GM12872 (cell line): ENCODE measurements at regions not wholly inside any gene's neighbourhood (a gene's known extent, or its start where the extent isn't known, plus 50 kb on each side); places are given as distances from the start of the nearest gene placed in this dataset.

ENCODE experiments used
- TF ChIP-seq, protein P1 (sequence below): IDR thresholded peaks from 3 replicates; pipeline ENCODE4 v1.5.1; 2011; ENCODE audit warnings: low read depth, mild to moderate bottlenecking, low read length, moderate library complexity; ENCODE audit not compliant: insufficient read depth

DNA sequence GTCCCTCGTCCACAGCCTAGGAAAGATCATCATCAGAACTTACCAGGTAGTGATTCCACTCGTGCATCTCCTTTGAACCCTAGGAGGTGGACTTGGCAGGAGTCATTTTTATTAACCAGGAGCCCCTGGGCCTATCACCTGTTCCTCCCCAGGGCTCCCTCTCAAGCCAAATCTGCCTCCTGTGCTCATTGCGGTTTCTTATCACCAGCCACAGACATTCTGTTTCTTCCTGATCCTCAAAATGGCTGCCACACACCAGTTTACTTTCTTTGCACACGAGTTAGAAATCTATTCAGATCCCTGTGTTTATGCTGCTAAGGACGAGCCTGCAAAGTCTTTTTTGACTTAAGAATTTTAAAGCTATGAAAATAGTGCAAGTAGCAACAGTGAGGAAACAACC is 354.5 kb upstream of the BOD1L1 start:
- TF ChIP-seq, protein P1, sequence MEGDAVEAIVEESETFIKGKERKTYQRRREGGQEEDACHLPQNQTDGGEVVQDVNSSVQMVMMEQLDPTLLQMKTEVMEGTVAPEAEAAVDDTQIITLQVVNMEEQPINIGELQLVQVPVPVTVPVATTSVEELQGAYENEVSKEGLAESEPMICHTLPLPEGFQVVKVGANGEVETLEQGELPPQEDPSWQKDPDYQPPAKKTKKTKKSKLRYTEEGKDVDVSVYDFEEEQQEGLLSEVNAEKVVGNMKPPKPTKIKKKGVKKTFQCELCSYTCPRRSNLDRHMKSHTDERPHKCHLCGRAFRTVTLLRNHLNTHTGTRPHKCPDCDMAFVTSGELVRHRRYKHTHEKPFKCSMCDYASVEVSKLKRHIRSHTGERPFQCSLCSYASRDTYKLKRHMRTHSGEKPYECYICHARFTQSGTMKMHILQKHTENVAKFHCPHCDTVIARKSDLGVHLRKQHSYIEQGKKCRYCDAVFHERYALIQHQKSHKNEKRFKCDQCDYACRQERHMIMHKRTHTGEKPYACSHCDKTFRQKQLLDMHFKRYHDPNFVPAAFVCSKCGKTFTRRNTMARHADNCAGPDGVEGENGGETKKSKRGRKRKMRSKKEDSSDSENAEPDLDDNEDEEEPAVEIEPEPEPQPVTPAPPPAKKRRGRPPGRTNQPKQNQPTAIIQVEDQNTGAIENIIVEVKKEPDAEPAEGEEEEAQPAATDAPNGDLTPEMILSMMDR: no peak

DNA sequence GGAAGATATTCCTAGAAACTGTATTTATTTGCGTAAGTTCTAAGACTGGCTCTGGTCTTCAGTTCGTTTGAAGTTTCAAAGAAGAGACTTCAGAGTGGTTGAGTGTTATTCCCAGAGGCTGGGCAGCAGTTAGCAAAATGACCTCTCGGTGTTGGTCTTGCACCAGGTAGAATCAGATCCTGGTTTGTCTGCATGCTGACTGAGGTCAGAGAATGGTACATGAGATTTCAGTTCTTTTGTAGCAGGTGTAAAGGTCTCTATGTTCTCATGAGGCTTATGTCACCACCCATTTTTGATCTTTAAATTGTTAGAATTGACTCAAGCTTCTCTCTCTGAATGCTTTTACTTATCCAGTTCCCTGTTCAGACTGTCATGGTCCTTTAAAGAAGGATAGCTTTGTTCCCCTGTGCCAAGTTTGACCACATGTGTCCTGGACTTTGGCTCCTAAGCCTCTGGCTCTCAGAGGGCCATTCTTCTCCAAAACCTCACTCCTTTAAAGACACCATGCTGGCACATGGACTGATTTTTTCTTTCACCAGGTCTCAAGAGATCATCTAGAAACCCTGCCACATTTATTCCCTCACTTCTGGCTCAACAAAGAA is 355.8 kb upstream of the BOD1L1 start:
- TF ChIP-seq, protein P1: no peak

DNA sequence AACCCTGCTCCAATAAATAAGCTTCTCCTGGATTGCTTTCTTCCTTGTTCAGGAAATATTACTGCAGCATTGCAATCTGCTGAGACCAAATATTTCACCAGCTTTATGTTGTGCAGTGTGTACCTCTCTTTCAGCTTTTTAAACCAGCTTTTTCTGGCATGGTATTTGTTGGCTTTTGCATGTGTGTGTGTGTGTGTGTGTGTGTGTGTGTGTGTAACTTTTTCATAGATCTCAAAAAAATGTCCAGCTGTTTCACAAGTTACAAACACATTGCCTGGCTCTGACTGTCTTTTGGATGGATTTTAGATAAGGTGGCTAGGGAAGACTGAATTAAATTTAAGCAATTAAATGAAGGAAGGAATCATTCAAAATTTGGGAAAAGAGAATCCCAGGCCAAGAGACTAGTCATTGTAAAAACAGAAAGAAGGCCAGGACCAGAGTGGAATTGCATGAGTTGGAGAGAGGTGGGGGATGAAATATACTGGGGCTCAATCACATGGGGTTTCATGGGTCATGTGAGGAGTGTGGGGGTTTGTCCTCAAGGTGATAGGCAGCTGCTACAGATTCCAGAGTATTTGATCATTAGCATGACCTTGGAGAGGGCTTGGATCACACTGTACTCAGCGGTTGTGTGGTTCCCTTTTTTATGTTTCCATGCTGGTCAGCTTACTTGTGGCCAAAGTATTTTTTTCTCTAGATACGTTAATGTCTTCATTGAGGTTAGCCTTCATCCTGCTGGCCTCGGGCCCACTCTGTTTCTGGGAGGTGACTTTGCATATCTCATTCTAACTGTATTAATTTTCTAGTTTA is 357.7 kb upstream of the BOD1L1 start:
- TF ChIP-seq, protein P1: no peak

DNA sequence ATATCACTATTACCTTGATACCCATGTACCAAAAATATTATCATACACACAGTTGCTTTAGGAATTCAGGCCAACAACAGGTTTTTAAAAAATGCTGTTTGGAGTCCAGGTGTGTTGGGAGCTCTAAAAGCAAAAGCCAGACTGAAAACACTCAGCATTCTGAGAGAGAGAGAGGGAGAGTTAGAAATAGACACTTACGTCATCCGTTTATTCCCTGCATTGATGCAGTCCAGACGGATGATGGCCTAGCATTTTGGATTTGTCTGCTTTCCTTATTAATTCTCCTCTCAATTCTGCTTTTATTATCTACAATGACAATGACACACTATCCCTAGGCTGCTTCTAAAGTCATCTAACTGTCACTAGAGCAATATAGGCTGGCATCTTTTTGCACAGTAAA is 358.3 kb upstream of the BOD1L1 start:
- TF ChIP-seq, protein P1: no peak

DNA sequence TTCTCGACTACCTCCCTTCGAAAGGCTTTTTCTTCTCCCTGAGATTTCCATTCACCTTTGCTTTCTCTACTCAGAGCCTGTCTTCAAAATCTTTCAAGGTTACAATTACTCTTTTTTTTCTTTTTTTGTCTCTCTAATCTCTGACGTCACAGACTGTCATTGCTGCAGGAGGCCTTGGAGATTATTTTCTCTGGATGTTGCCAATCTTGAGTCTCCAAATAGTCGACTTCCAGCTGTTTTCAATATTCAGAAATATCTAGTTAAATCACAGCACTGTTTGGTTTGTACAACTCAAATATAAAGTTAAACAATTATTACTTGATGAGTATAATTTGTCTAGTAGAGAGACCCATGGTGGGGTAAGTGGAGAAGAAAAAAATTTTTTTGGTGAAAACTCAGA is 359.0 kb upstream of the BOD1L1 start:
- TF ChIP-seq, protein P1: no peak

DNA sequence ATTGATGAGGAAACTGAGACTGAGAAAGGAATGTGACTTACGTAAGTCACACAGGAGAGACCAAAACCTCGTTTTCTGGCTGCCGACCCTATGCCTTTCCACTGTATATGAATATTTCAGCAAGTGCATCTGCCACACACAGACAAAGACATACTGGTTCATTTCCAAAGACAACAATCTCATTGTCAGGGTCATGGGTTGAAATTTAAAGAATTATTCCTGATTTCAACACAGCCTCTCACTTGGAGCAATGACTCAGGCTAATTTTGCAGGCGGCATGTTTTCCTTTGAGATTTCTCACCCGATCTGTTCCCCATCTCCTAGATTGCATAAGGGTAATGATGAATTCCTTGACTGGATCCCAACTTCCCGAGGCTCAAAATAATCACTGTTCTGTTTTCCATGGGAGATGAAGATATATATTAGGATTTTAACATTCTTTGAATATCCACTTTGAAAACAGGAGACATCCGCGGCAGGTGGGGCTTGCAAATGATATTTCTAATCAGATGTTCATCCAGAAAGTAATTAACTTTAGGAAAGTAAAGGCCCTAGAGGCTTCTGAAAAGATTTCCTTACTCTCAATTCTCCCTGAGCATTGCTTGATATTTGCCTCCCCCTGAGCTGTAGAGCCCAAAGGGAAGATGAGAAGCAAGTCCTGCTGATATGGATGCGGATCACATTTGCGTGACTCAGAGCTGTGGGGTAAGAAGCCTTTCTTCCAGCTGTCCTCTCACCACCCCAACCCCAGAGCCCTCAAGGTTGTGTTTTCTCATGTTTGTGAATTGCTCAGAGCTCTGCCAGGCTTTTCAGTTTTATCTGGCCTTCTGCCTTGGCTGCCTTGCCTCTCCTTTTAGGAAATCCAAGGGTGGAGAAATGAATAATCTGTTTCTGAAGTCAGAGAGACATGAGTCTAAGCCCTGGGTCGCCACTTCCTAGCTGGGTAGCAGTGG is 361.1 kb upstream of the BOD1L1 start:
- TF ChIP-seq, protein P1: no peak

DNA sequence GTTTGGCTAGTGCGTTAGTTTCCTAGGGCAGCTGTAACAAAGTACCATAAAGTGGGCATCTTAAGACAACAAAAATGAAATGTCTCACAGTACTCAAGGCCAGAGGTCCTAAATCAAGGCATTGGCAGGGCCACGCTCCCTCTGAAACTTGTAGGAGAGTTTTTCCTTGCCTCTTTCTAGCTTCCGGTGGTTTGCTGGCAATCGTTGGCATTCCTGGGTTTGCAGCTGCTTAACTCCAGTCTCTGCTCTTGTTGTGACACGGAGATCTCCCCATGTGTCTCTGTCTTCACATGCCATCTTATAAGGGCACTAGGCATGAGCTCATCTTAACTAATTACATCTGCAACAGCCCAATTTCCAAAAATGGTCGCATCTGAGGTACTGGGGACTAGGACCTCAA is 362.0 kb upstream of the BOD1L1 start:
- TF ChIP-seq, protein P1: no peak
